ENCODE measurements at regions not wholly inside any gene's neighbourhood (a gene's known extent, or its start where the extent isn't known, plus 50 kb on each side); places are given as distances from the start of the nearest gene placed in this dataset.

- H3K4me2 ChIP-seq (ENCODE audit: insufficient read depth, low read length, poor library complexity, severe bottlenecking) = no peak overlapping the region
- H3K14ac ChIP-seq (ENCODE audit: low read length) = no peak overlapping the region
- no peaks in the 10 kb centered on the region for H3K79me1 ChIP-seq (ENCODE audit: low read depth, low read length)
- DNase-seq (ENCODE audit: low spot score) = no peak
- H3K4me3 ChIP-seq (ENCODE audit: low read length in 2 of 2) = no peak overlapping the region
- H2BK5ac ChIP-seq (ENCODE audit: low read length) = no peak overlapping the region
- H2AFZ ChIP-seq (ENCODE audit: low read length) = no peak overlapping the region
- no peak overlapping the region for H3K18ac ChIP-seq (ENCODE audit: low read length)
- H4K8ac ChIP-seq (ENCODE audit: low read depth, low read length) = no peak overlapping the region
- no peaks in the 10 kb centered on the region for H3K9me3 ChIP-seq (replicated peaks in 1 of 2; ENCODE audit: control insufficient read depth in 2 of 2, insufficient read depth in 1 of 2, low read depth in 1 of 2, low read length in 2 of 2)
- H4K91ac ChIP-seq (ENCODE audit: low read depth, low read length, poor library complexity) = no peak overlapping the region
- no peak overlapping the region for H2BK12ac ChIP-seq (ENCODE audit: low read length)
- no peak overlapping the region for H2BK15ac ChIP-seq (ENCODE audit: low read length)
- H3K4me1 ChIP-seq (ENCODE audit: control insufficient read depth in 2 of 2, insufficient read depth in 1 of 2, low read depth in 1 of 2, low read length in 2 of 2) = peaks cover 0 to 3% of the 10 kb centered on the region in 2 donors
- H3K4ac ChIP-seq (ENCODE audit: low read length) = no peak overlapping the region
- H3K27me3 ChIP-seq (ENCODE audit: control insufficient read depth in 3 of 3, insufficient read depth in 3 of 3, low read depth in 1 of 3, low read length in 3 of 3) = no peaks in the 10 kb centered on the region
- no peaks in the 10 kb centered on the region for H3K36me3 ChIP-seq (replicated peaks in 1 of 2; ENCODE audit: control insufficient read depth in 2 of 2, insufficient read depth in 2 of 2, low read length in 2 of 2)
- H2BK120ac ChIP-seq (ENCODE audit: low read depth, low read length) = no peak overlapping the region
- no peak overlapping the region for H2AK5ac ChIP-seq (ENCODE audit: low read depth, low read length)
- no peak overlapping the region for H3K9ac ChIP-seq (ENCODE audit: low read depth, low read length, poor library complexity)
- H3K27ac ChIP-seq (replicated peaks; ENCODE audit: low read length) = no peak overlapping the region
- no peak overlapping the region for H3K23ac ChIP-seq (ENCODE audit: low read depth, low read length, poor library complexity)
Measured at GRCh38 chr18:60319129-60319528, 53.4 kb downstream of the MC4R start.

GRCh38 chr18:60311676-60312360, 60.8 kb downstream of the MC4R start:
- no peak overlapping the region for H2BK5ac ChIP-seq (ENCODE audit: low read length)
- H2BK120ac ChIP-seq (ENCODE audit: low read depth, low read length) = no peak overlapping the region
- H3K9ac ChIP-seq (ENCODE audit: low read depth, low read length, poor library complexity) = no peak overlapping the region
- no peak overlapping the region for H3K14ac ChIP-seq (ENCODE audit: low read length)
- H3K4me1 ChIP-seq (ENCODE audit: control insufficient read depth in 2 of 2, insufficient read depth in 1 of 2, low read depth in 1 of 2, low read length in 2 of 2) = no peaks in the 10 kb centered on the region
- H2AK5ac ChIP-seq (ENCODE audit: low read depth, low read length) = no peak overlapping the region
- no peak overlapping the region for H2AFZ ChIP-seq (ENCODE audit: low read length)
- H2BK12ac ChIP-seq (ENCODE audit: low read length) = no peak overlapping the region
- H3K18ac ChIP-seq (ENCODE audit: low read length) = no peak overlapping the region
- H3K4me2 ChIP-seq (ENCODE audit: insufficient read depth, low read length, poor library complexity, severe bottlenecking) = no peak overlapping the region
- H3K9me3 ChIP-seq (replicated peaks in 1 of 2; ENCODE audit: control insufficient read depth in 2 of 2, insufficient read depth in 1 of 2, low read depth in 1 of 2, low read length in 2 of 2) = no peaks in the 10 kb centered on the region
- no peak overlapping the region for H4K91ac ChIP-seq (ENCODE audit: low read depth, low read length, poor library complexity)
- H3K27me3 ChIP-seq (ENCODE audit: control insufficient read depth in 3 of 3, insufficient read depth in 3 of 3, low read depth in 1 of 3, low read length in 3 of 3) = no peaks in the 10 kb centered on the region
- no peak overlapping the region for H3K4ac ChIP-seq (ENCODE audit: low read length)
- no peak overlapping the region for H3K4me3 ChIP-seq (ENCODE audit: low read length in 2 of 2)
- no peak overlapping the region for H3K27ac ChIP-seq (replicated peaks; ENCODE audit: low read length)
- no peaks in the 10 kb centered on the region for H3K36me3 ChIP-seq (replicated peaks in 1 of 2; ENCODE audit: control insufficient read depth in 2 of 2, insufficient read depth in 2 of 2, low read length in 2 of 2)
- H3K23ac ChIP-seq (ENCODE audit: low read depth, low read length, poor library complexity) = no peak overlapping the region
- H2BK15ac ChIP-seq (ENCODE audit: low read length) = no peak overlapping the region
- no peak for DNase-seq (ENCODE audit: low spot score)
- no CpG with 5 or more reads among the region's 1 CpG for WGBS, 2 donors (ENCODE audit: extremely low coverage in 2 of 2, insufficient read length in 2 of 2, insufficient replicate concordance in 1 of 2)
- H4K8ac ChIP-seq (ENCODE audit: low read depth, low read length) = no peak overlapping the region
- no peaks in the 10 kb centered on the region for H3K79me1 ChIP-seq (ENCODE audit: low read depth, low read length)

GRCh38 chr18:60295674-60296073, 76.9 kb downstream of the MC4R start:
- Histone ChIP-seq H3K14ac (ENCODE audit: low read length) (no peak overlapping the region), H3K23ac (ENCODE audit: low read depth, low read length, poor library complexity) (no peak overlapping the region), H3K9me3 (replicated peaks in 1 of 2; ENCODE audit: control insufficient read depth in 2 of 2, insufficient read depth in 1 of 2, low read depth in 1 of 2, low read length in 2 of 2) (no peaks in the 10 kb centered on the region), H4K8ac (ENCODE audit: low read depth, low read length) (no peak overlapping the region), H3K4me1 (ENCODE audit: control insufficient read depth in 2 of 2, insufficient read depth in 1 of 2, low read depth in 1 of 2, low read length in 2 of 2) (peaks cover 0 to 1% of the 10 kb centered on the region in 2 donors), H2BK120ac (ENCODE audit: low read depth, low read length) (no peak overlapping the region), H2BK15ac (ENCODE audit: low read length) (no peak overlapping the region), H2BK12ac (ENCODE audit: low read length) (no peak overlapping the region), H2AK5ac (ENCODE audit: low read depth, low read length) (no peak overlapping the region), H3K27ac (replicated peaks; ENCODE audit: low read length) (no peak overlapping the region), H3K36me3 (replicated peaks in 1 of 2; ENCODE audit: control insufficient read depth in 2 of 2, insufficient read depth in 2 of 2, low read length in 2 of 2) (no peaks in the 10 kb centered on the region), H3K4ac (ENCODE audit: low read length) (no peak overlapping the region), H4K91ac (ENCODE audit: low read depth, low read length, poor library complexity) (no peak overlapping the region), H2AFZ (ENCODE audit: low read length) (no peak overlapping the region), H3K4me3 (ENCODE audit: low read length in 2 of 2) (no peak overlapping the region), H3K9ac (ENCODE audit: low read depth, low read length, poor library complexity) (no peak overlapping the region), H3K27me3 (ENCODE audit: control insufficient read depth in 3 of 3, insufficient read depth in 3 of 3, low read depth in 1 of 3, low read length in 3 of 3) (no peaks in the 10 kb centered on the region), H3K4me2 (ENCODE audit: insufficient read depth, low read length, poor library complexity, severe bottlenecking) (no peak overlapping the region), H2BK5ac (ENCODE audit: low read length) (no peak overlapping the region), H3K18ac (ENCODE audit: low read length) (no peak overlapping the region), H3K79me1 (ENCODE audit: low read depth, low read length) (no peaks in the 10 kb centered on the region)
- no peak for DNase-seq (ENCODE audit: low spot score)
- WGBS, 2 donors (ENCODE audit: extremely low coverage in 2 of 2, insufficient read length in 2 of 2, insufficient replicate concordance in 1 of 2) = no CpG with 5 or more reads among the region's 4 CpGs

- H2AK5ac ChIP-seq (ENCODE audit: low read depth, low read length) = no peak overlapping the region
- no peak overlapping the region for H3K23ac ChIP-seq (ENCODE audit: low read depth, low read length, poor library complexity)
- H3K4me2 ChIP-seq (ENCODE audit: insufficient read depth, low read length, poor library complexity, severe bottlenecking) = no peak overlapping the region
- H3K9me3 ChIP-seq (replicated peaks in 1 of 2; ENCODE audit: control insufficient read depth in 2 of 2, insufficient read depth in 1 of 2, low read depth in 1 of 2, low read length in 2 of 2) = no peaks in the 10 kb centered on the region
- no peaks in the 10 kb centered on the region for H3K27me3 ChIP-seq (ENCODE audit: control insufficient read depth in 3 of 3, insufficient read depth in 3 of 3, low read depth in 1 of 3, low read length in 3 of 3)
- no peak for DNase-seq (ENCODE audit: low spot score)
- H2AFZ ChIP-seq (ENCODE audit: low read length) = no peak overlapping the region
- H3K36me3 ChIP-seq (replicated peaks in 1 of 2; ENCODE audit: control insufficient read depth in 2 of 2, insufficient read depth in 2 of 2, low read length in 2 of 2) = no peaks in the 10 kb centered on the region
- H3K14ac ChIP-seq (ENCODE audit: low read length) = no peak overlapping the region
- no peak overlapping the region for H2BK5ac ChIP-seq (ENCODE audit: low read length)
- H3K27ac ChIP-seq (replicated peaks; ENCODE audit: low read length) = no peak overlapping the region
- H3K4me3 ChIP-seq (ENCODE audit: low read length in 2 of 2) = no peak overlapping the region
- H2BK12ac ChIP-seq (ENCODE audit: low read length) = no peak overlapping the region
- no peak overlapping the region for H4K8ac ChIP-seq (ENCODE audit: low read depth, low read length)
- no peak overlapping the region for H3K9ac ChIP-seq (ENCODE audit: low read depth, low read length, poor library complexity)
- H2BK120ac ChIP-seq (ENCODE audit: low read depth, low read length) = no peak overlapping the region
- H3K4me1 ChIP-seq (ENCODE audit: control insufficient read depth in 2 of 2, insufficient read depth in 1 of 2, low read depth in 1 of 2, low read length in 2 of 2) = peaks cover 0 to 1% of the 10 kb centered on the region in 2 donors
- no peak overlapping the region for H2BK15ac ChIP-seq (ENCODE audit: low read length)
- H3K18ac ChIP-seq (ENCODE audit: low read length) = no peak overlapping the region
- no peaks in the 10 kb centered on the region for H3K79me1 ChIP-seq (ENCODE audit: low read depth, low read length)
- H4K91ac ChIP-seq (ENCODE audit: low read depth, low read length, poor library complexity) = no peak overlapping the region
- no peak overlapping the region for H3K4ac ChIP-seq (ENCODE audit: low read length)
- WGBS, 2 donors (ENCODE audit: extremely low coverage in 2 of 2, insufficient read length in 2 of 2, insufficient replicate concordance in 1 of 2) = no CpG with 5 or more reads among the region's 4 CpGs
Measured at GRCh38 chr18:60292186-60292585, 80.4 kb downstream of the MC4R start.

Measured in neuronal stem cell (in vitro differentiated cells).